SK-N-SH treated with all-trans-retinoic acid at 6 μM for 48 hours (cell line): ENCODE measurements at regions not wholly inside any gene's neighbourhood (a gene's known extent, or its start where the extent isn't known, plus 50 kb on each side); places are given as distances from the start of the nearest gene placed in this dataset.

Experiments used
- ATAC-seq: fragments of 200-7000 bp; cut with Tn5 transposase; 3 replicates; pipeline ENCODE4 v1.9.1; 2020; ENCODE audit warnings: mild to moderate bottlenecking, moderate library complexity
- ARNTL ChIP-seq: fragments of 450-650 bp; formaldehyde crosslinking; IDR thresholded peaks from 2 replicates; pipeline ENCODE4 v1.5.0; 2020; ENCODE audit warnings: low read depth, mild to moderate bottlenecking, moderate library complexity, borderline replicate concordance
- BACH2 ChIP-seq: fragments of 250-450 bp; sonication (Bioruptor Pico); IDR thresholded peaks from 2 replicates; pipeline ENCODE4 v1.9.0; 2021; ENCODE audit warnings: mild to moderate bottlenecking, borderline replicate concordance
- CSDC2 ChIP-seq: fragments of 250-450 bp; sonication (Bioruptor Pico); IDR thresholded peaks from 2 replicates; pipeline ENCODE4 v1.5.0; 2020; ENCODE audit warnings: mild to moderate bottlenecking, moderate library complexity
- CSRNP3 ChIP-seq: fragments of 250-450 bp; sonication (Bioruptor Pico); IDR thresholded peaks from 2 replicates; pipeline ENCODE4 v1.5.1; 2021; ENCODE audit warnings: mild to moderate bottlenecking, moderate library complexity
- ESRRG ChIP-seq: fragments of 250-450 bp; sonication (Bioruptor Pico); IDR thresholded peaks from 2 replicates; pipeline ENCODE4 v1.6.1; 2021; ENCODE audit warnings: mild to moderate bottlenecking
- GLIS3 ChIP-seq: fragments of 250-450 bp; sonication (Bioruptor Pico); IDR thresholded peaks from 2 replicates; pipeline ENCODE4 v1.5.0; 2020; ENCODE audit warnings: mild to moderate bottlenecking, moderate library complexity
- OSR1 ChIP-seq: fragments of 250-450 bp; sonication (Bioruptor Pico); IDR thresholded peaks from 2 replicates; pipeline ENCODE4 v1.8.0; 2022; ENCODE audit warnings: moderate library complexity, mild to moderate bottlenecking, inconsistent platforms
- POU6F1 ChIP-seq: fragments of 250-450 bp; sonication (Bioruptor Pico); IDR thresholded peaks from 2 replicates; pipeline ENCODE4 v1.8.0; 2021; ENCODE audit warnings: low read depth, mild to moderate bottlenecking, moderate library complexity, borderline replicate concordance
- PPARA ChIP-seq: fragments of 250-450 bp; sonication (Bioruptor Pico); IDR thresholded peaks from 2 replicates; pipeline ENCODE4 v1.5.0; 2020; ENCODE audit warnings: mild to moderate bottlenecking, borderline replicate concordance
- RARB ChIP-seq: fragments of 250-450 bp; sonication (Bioruptor Pico); IDR thresholded peaks from 2 replicates; pipeline ENCODE4 v1.8.0; 2021; ENCODE audit warnings: mild to moderate bottlenecking, moderate library complexity
- SNAI2 ChIP-seq: fragments of 250-450 bp; sonication (Bioruptor Pico); IDR thresholded peaks from 2 replicates; pipeline ENCODE4 v1.5.0; 2020; ENCODE audit warnings: mild to moderate bottlenecking, moderate library complexity
- TCF4 ChIP-seq: fragments of 250-450 bp; sonication (Bioruptor Pico); IDR thresholded peaks from 2 replicates; pipeline ENCODE4 v1.8.0; 2021; ENCODE audit warnings: mild to moderate bottlenecking, moderate library complexity, borderline replicate concordance
- TOX ChIP-seq: fragments of 250-450 bp; sonication (Bioruptor Pico); IDR thresholded peaks from 2 replicates; pipeline ENCODE4 v1.8.0; 2021; ENCODE audit warnings: mild to moderate bottlenecking, moderate library complexity, borderline replicate concordance
- TSHZ2 ChIP-seq: fragments of 250-450 bp; sonication (Bioruptor Pico); IDR thresholded peaks from 2 replicates; pipeline ENCODE4 v1.5.0; 2020; ENCODE audit warnings: mild to moderate bottlenecking, moderate library complexity
- ZC3H10 ChIP-seq: fragments of 250-450 bp; sonication (Bioruptor Pico); IDR thresholded peaks from 2 replicates; pipeline ENCODE4 v1.5.1; 2021; ENCODE audit warnings: mild to moderate bottlenecking, moderate library complexity
- ZFP30 ChIP-seq: fragments of 450-650 bp; formaldehyde crosslinking; IDR thresholded peaks from 2 replicates; pipeline ENCODE4 v1.5.0; 2022; ENCODE audit warnings: mild to moderate bottlenecking, moderate library complexity
- ZNF565 ChIP-seq: fragments of 450-650 bp; formaldehyde crosslinking; conservative IDR thresholded peaks from 2 replicates; pipeline ENCODE4 v1.5.0; 2020; ENCODE audit warnings: low read depth, mild to moderate bottlenecking, moderate library complexity
- ZNF70 ChIP-seq: fragments of 450-650 bp; formaldehyde crosslinking; IDR thresholded peaks from 2 replicates; pipeline ENCODE4 v1.5.0; 2020; ENCODE audit warnings: mild to moderate bottlenecking, moderate library complexity
- ZNF8 ChIP-seq: fragments of 450-650 bp; formaldehyde crosslinking; IDR thresholded peaks from 2 replicates; pipeline ENCODE4 v1.5.0; 2020; ENCODE audit warnings: mild to moderate bottlenecking, moderate library complexity
- TF ChIP-seq, protein P1 (sequence below): fragments of 250-450 bp; sonication (Bioruptor Pico); IDR thresholded peaks from 2 replicates; pipeline ENCODE4 v1.8.0; 2020; ENCODE audit warnings: mild to moderate bottlenecking, moderate library complexity, borderline replicate concordance

GRCh38 chr1:81699234-81699633, 101.5 kb upstream of the ADGRL2 start:
- ATAC-seq = peak; percentile 32

DNA sequence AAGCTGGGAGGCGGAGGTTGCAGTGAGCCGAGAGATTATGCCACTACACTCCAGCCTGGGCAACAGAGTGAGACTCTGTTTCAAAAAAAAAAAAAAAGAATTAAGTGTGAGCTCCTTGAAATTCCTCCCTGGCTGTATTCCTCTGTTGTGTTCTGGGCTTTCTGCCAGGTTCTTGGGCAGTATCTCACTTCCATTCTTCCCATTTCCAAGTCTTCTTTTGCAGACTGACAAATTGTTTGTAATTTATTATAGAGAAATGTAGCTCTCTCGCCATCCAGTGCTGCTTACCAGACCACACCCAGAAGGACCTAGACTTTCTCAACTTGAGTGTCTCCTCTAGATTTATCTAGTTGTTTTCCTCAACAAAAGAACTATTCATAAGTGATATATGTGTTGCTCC, 105.0 kb upstream of the ADGRL2 start:
- TF ChIP-seq TCF4 (CRISPR knock-in tag) (no peak), SNAI2 (CRISPR knock-in tag) (no peak), ZNF8 (CRISPR knock-in tag) (no peak), ZFP30 (CRISPR knock-in tag) (no peak), ZNF565 (CRISPR knock-in tag) (no peak), CSDC2 (no peak), CSRNP3 (CRISPR knock-in tag) (no peak), ESRRG (CRISPR knock-in tag) (no peak), ARNTL (no peak)
- peak; percentile 56 for ATAC-seq

More at GRCh38 chr1:81699234-81699633, 101.5 kb upstream of the ADGRL2 start:
- TF ChIP-seq BACH2 (CRISPR knock-in tag) = no peak
- no peak for TF ChIP-seq ZFP30 (CRISPR knock-in tag)
- TF ChIP-seq ZC3H10 = no peak
- TF ChIP-seq ZNF8 (CRISPR knock-in tag) = no peak
- TF ChIP-seq ESRRG (CRISPR knock-in tag) = no peak
- no peak for TF ChIP-seq OSR1 (CRISPR knock-in tag)
- TF ChIP-seq ZNF565 (CRISPR knock-in tag) = no peak
- TF ChIP-seq PPARA (CRISPR knock-in tag) = no peak
- no peak for TF ChIP-seq RARB (CRISPR knock-in tag)
- no peak for TF ChIP-seq POU6F1 (CRISPR knock-in tag)
- TF ChIP-seq TCF4 (CRISPR knock-in tag) = no peak
- no peak for TF ChIP-seq TOX (CRISPR knock-in tag)
- TF ChIP-seq CSRNP3 (CRISPR knock-in tag) = no peak
- TF ChIP-seq SNAI2 (CRISPR knock-in tag) = no peak
- TF ChIP-seq ZNF70 (CRISPR knock-in tag) = no peak
- no peak for TF ChIP-seq TSHZ2 (CRISPR knock-in tag)
- TF ChIP-seq, protein P1, sequence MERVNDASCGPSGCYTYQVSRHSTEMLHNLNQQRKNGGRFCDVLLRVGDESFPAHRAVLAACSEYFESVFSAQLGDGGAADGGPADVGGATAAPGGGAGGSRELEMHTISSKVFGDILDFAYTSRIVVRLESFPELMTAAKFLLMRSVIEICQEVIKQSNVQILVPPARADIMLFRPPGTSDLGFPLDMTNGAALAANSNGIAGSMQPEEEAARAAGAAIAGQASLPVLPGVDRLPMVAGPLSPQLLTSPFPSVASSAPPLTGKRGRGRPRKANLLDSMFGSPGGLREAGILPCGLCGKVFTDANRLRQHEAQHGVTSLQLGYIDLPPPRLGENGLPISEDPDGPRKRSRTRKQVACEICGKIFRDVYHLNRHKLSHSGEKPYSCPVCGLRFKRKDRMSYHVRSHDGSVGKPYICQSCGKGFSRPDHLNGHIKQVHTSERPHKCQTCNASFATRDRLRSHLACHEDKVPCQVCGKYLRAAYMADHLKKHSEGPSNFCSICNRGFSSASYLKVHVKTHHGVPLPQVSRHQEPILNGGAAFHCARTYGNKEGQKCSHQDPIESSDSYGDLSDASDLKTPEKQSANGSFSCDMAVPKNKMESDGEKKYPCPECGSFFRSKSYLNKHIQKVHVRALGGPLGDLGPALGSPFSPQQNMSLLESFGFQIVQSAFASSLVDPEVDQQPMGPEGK = no peak
- no peak for TF ChIP-seq GLIS3 (CRISPR knock-in tag)
- no peak for TF ChIP-seq CSDC2
- no peak for TF ChIP-seq ARNTL

GRCh38 chr1:81693316-81693715, 107.4 kb upstream of the ADGRL2 start:
- no peak for ATAC-seq
- no peak for TF ChIP-seq CSRNP3 (CRISPR knock-in tag)
- no peak for TF ChIP-seq ZNF70 (CRISPR knock-in tag)
- TF ChIP-seq, protein P1 = no peak
- no peak for TF ChIP-seq PPARA (CRISPR knock-in tag)
- no peak for TF ChIP-seq ARNTL
